ENCODE measurements at regions not wholly inside any gene's neighbourhood (a gene's known extent, or its start where the extent isn't known, plus 50 kb on each side); places are given as distances from the start of the nearest gene placed in this dataset.

DNA sequence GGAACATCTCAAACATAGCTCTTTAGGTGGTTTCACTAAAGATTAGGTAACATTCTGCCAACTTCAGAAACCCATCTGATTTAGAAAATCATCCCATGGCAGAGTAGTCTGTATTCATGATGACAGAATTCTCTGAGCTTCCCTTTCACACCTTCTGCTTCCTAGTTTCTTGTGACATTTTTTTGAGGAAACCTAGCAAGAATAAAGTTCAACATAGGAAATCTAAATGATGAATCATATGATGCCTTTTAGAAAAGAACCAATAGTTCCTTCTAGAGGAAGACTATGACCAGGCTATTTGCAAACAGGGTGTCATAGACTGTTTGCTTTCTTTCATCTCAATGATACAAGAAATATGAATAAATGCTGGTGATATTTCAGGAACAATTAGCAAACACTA is 49.8 kb upstream of the CAMK2D start:
- ATAC-seq = no peak
- TF ChIP-seq RARB (CRISPR knock-in tag; IDR thresholded peaks at IDR 0.05) (no peak), TOX (CRISPR knock-in tag; IDR thresholded peaks at IDR 0.05; ENCODE audit: borderline replicate concordance) (no peak), ESRRG (CRISPR knock-in tag; IDR thresholded peaks at IDR 0.05) (no peak)
